Stimulated activated CD8-positive, alpha-beta memory T cell treated with anti-CD3 and anti-CD28 coated beads, Interleukin-15, amount 100 ng/mL, for 4 hours (primary cell): ENCODE measurements at regions not wholly inside any gene's neighbourhood (a gene's known extent, or its start where the extent isn't known, plus 50 kb on each side); places are given as distances from the start of the nearest gene placed in this dataset.

Experiments used
- DNase-seq, 2 donors: peaks; one replicate each; pipeline ENCODE4 v3.0.0-alpha.2; 2020; ENCODE audit warnings: low read depth in 2 of 2

GRCh38 chr12:41762691-41763090 is 382.0 kb downstream of the GXYLT1 start:
- no peak for DNase-seq

- no peak for DNase-seq
These were observed 399.1 kb downstream of the GXYLT1 start for GRCh38 chr12:41745593-41745992.

GRCh38 chr12:41743835-41744234 is 400.8 kb downstream of the GXYLT1 start:
- DNase-seq = no peak

- no peak for DNase-seq
These were observed 405.6 kb downstream of the GXYLT1 start for GRCh38 chr12:41739066-41739465.

GRCh38 chr12:41737423-41737822 is 407.3 kb downstream of the GXYLT1 start:
- no peak for DNase-seq

- no peak for DNase-seq
These were observed 408.2 kb downstream of the GXYLT1 start for GRCh38 chr12:41736436-41736835.

GRCh38 chr12:41731691-41732090 is 413.0 kb downstream of the GXYLT1 start:
- no peak for DNase-seq

- no peak for DNase-seq
These were observed 413.6 kb downstream of the GXYLT1 start for GRCh38 chr12:41731061-41731460.

- DNase-seq = no peak
These were observed 420.5 kb downstream of the GXYLT1 start for GRCh38 chr12:41724216-41724615.

GRCh38 chr12:41719214-41719613 is 425.5 kb downstream of the GXYLT1 start:
- no peak for DNase-seq

GRCh38 chr12:41715256-41715655 is 429.4 kb downstream of the GXYLT1 start:
- no peak for DNase-seq

- no peak for DNase-seq
These were observed 435.0 kb downstream of the GXYLT1 start for GRCh38 chr12:41709463-41710285.

GRCh38 chr12:41709012-41709411 is 435.7 kb downstream of the GXYLT1 start:
- no peak for DNase-seq

GRCh38 chr12:41706376-41706775 is 438.3 kb downstream of the GXYLT1 start:
- DNase-seq = no peak

- DNase-seq = no peak
These were observed 442.6 kb downstream of the GXYLT1 start for GRCh38 chr12:41701943-41702601.

GRCh38 chr12:41700940-41701339 is 443.7 kb downstream of the GXYLT1 start:
- no peak for DNase-seq

- no peak for DNase-seq
These were observed 445.0 kb downstream of the GXYLT1 start for GRCh38 chr12:41699658-41700057.

- DNase-seq = no peak
These were observed 447.5 kb downstream of the GXYLT1 start for GRCh38 chr12:41697161-41697560.

GRCh38 chr12:41684997-41685396 is 459.7 kb downstream of the GXYLT1 start:
- no peak for DNase-seq

- DNase-seq = no peak
These were observed 461.0 kb downstream of the GXYLT1 start for GRCh38 chr12:41683513-41684240.

- DNase-seq = no peak
These were observed 461.7 kb downstream of the GXYLT1 start for GRCh38 chr12:41683023-41683422.

GRCh38 chr12:41681898-41682297 is 462.8 kb downstream of the GXYLT1 start:
- no peak for DNase-seq

GRCh38 chr12:41680155-41680554 is 464.5 kb downstream of the GXYLT1 start:
- no peak for DNase-seq
